ENCODE measurements at regions not wholly inside any gene's neighbourhood (a gene's known extent, or its start where the extent isn't known, plus 50 kb on each side); places are given as distances from the start of the nearest gene placed in this dataset.

GRCh38 chr9:12141422-12141821, 551.8 kb upstream of the TYRP1 start:
- DNase-seq (ENCODE audit: low spot score): no peak

DNA sequence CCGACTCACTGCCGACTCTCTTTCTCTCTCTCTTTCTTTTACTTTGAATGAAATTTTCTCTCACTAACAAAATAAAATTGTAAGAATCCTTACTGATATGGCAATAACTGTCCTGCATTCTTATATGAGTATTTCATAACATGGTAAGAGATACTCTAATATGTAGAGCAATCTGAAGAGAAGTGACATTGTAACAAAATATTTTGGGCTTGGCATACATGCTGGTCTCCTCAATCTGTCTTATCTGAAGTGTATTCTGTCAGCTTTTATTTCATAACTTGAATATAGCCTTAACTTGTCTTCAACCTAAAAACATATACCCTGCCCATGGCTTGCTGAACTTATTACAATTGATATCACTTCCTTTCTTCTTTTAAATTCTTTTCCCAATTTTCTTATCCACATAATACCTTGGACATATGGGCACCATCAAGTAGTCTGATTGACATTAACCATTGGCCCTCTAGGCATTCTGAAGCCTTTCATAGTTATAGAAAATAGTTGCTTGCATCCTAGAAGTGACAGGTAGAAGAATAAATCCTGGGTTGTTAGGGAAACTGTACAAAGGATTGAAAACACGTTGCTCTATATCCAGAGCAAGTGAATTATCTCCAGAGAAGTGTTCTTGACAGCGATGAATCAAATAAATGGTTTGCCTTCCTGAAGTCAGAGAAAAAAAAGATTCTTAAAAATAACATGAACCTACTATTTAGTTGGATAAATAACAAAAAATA, 537.6 kb upstream of the TYRP1 start:
- no peak for DNase-seq (ENCODE audit: low spot score)

DNA sequence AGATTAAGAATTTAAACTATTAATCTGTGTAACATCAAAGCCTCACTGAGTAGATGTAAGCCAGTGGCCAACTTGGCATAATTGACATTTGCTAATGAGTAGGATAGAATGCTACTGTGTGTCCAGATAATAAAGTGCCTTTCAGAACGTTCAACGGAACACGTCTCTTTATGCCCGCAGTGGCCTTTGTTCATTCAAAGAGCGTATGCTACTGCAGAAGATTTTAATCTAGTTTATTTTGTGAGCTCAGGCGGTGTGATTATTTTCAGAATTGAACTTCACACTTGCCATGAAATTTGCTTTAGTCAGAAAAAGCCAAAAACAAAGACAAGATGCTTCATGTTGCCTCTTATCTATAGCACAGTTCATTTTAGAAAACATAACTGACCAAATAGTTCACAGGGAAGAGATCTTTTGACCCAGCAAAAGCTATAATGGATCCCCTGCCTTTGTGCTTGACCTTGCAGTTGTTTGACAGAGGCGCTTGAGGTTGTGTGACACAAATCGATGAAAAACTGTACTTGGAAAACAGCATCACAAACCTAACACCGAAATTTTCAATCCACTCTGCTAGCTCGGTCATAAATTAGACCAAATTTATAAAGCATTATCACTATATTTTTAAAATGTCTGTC, 530.9 kb upstream of the TYRP1 start:
- no peak for DNase-seq (ENCODE audit: low spot score)

- DNase-seq (ENCODE audit: low spot score): no peak
Measured at GRCh38 chr9:12163723-12164458, 529.3 kb upstream of the TYRP1 start.

DNA sequence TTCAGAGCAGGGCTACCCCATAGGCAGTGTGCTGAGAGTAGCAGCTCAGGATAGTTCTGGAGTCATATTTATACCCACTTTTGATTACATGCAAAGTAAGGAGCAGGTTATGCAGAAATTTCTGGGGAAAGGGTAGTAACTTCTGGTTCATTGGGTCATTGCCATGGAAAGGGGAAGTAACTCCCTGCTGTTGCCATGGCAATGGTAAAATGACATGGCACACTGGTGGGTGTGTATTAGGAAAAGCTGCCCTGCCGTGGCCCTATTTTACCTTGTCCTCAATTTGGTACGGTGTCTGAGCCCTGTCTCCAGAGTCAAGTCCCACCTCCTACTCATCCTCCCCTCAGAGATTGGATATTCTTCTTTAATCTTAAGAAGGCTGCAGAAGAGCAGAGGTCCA, 526.7 kb upstream of the TYRP1 start:
- DNase-seq (ENCODE audit: low spot score): no peak

- no peak for DNase-seq (ENCODE audit: low spot score)
Measured at GRCh38 chr9:12170456-12170855, 522.7 kb upstream of the TYRP1 start.

DNA sequence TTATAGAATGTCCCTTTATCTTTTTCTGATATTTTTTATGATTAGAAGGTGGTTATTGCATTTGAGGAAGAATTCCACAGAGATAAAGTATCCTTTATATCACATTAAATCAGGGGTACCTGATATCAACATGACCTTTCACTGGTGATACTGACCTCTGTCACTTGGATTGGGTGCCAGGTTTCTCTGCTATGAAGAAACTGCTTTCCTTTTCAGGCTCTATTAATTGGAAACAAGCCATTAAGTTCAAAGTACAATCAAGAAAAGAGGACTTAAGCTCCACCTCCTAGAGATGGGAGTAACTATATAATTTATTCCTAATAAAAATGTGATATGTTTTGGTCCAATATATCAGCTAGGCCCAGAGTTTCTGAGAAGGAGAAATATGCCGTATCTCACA, 514.6 kb upstream of the TYRP1 start:
- no peak for DNase-seq (ENCODE audit: low spot score)

DNA sequence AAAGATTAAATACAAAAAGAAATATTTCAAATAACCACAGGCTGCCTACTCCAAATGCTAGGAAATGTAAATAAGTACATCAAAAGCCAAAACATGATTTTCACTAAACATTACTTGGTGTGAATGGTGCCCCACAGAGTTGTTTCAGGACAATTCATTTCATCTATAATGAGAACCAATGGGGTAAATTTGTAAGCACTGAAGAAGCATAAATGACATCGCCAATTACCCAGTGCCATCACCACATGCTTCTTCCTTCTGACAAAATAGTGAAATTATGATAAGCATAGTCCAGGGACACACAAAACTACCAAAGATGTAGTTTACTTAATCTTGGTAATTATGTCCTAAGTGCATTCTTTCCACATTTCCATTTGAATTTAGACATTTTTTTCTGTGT, 510.4 kb upstream of the TYRP1 start:
- no peak for DNase-seq (ENCODE audit: low spot score)

- no peak for DNase-seq (ENCODE audit: low spot score)
Measured at GRCh38 chr9:12183321-12183720, 509.9 kb upstream of the TYRP1 start.

- DNase-seq (ENCODE audit: low spot score): no peak
Measured at GRCh38 chr9:12185856-12186255, 507.3 kb upstream of the TYRP1 start.

DNA sequence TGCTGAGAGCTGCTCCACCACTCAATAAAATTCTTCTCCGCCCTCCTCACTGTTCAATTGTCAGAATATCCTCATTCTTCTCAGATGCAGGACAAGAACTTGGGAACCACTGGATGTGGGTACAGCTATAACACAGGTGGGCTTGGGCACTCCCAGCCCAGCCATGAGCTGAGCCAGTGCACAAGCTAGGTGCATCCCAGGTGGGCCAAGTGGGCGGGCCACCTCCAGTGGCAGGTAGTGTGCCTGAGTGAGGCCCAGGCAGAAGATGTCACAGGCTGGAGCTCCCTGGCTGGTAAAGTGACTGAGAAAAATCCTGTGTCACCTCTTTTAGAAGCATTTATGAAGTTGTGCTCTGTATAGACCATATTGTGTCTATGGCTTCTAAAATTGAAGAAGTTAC, 501.6 kb upstream of the TYRP1 start:
- DNase-seq (ENCODE audit: low spot score): no peak

GRCh38 chr9:12194731-12195130, 498.5 kb upstream of the TYRP1 start:
- DNase-seq (ENCODE audit: low spot score): no peak

- DNase-seq (ENCODE audit: low spot score): no peak
Measured at GRCh38 chr9:12195456-12195855, 497.7 kb upstream of the TYRP1 start.

DNA sequence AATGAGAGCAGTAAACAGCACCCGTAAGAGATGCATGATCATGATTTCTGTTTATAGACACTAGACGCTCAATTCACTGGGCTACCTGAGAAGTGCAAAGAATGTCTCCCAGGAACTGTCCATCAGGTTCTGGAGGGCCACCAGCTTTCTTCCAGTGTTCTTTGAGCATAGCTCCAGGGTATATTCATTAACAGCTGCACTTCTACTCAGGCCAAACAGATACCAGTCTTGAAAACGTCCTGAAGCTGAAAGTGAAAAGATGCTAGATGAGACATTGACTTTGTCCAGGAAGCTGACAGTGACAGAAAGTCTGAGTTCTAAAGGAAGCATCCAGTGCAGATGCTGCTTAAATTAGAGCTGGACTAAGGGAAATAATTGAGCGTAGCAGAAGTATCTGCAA, 488.7 kb upstream of the TYRP1 start:
- DNase-seq (ENCODE audit: low spot score): no peak

- DNase-seq (ENCODE audit: low spot score): no peak
Measured at GRCh38 chr9:12212860-12213259, 480.3 kb upstream of the TYRP1 start.

GRCh38 chr9:12221470-12221869, 471.7 kb upstream of the TYRP1 start:
- DNase-seq (ENCODE audit: low spot score): no peak

GRCh38 chr9:12224449-12224848, 468.7 kb upstream of the TYRP1 start:
- no peak for DNase-seq (ENCODE audit: low spot score)

GRCh38 chr9:12230708-12231107, 462.5 kb upstream of the TYRP1 start:
- DNase-seq (ENCODE audit: low spot score): no peak

- DNase-seq (ENCODE audit: low spot score): no peak
Measured at GRCh38 chr9:12231832-12232231, 461.4 kb upstream of the TYRP1 start.

DNA sequence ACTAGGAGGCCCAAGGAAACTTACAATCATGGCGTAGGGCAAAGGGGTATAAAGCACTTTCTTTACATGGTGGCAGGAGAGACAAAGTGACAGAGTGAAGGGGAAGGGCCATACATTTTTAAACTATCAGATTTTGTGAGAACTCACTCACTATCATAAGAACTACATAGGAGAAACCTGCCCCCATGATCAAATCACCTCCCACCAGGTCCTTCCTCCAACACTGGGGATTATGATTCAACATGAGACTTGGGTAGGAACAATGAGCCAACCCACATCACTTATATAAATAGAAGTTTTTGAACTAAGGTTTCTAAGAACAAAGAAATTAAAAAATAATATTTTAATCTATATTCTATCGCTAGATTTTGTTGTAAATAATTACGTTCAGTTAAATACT, 460.3 kb upstream of the TYRP1 start:
- no peak for DNase-seq (ENCODE audit: low spot score)

GRCh38 chr9:12253941-12254340, 439.2 kb upstream of the TYRP1 start:
- no peak for DNase-seq (ENCODE audit: low spot score)

DNA sequence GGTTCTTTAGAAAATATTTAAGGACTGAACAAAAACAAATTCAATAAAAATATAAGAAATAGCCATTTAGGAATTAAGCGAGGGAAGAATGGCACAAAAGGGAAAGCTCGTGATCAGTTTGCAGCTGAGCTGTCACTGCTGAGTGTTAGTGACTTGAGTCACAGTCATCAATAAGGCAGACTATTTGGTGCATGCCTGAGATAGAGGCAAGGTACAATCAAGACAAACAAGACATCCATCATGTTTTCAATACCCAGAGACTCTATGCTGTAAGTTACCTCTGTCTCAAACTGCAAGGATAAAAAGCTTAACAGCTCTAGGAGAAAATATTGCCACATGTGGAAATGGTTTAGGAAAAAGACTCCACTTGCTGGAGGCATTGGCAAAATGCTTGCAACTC, 426.4 kb upstream of the TYRP1 start:
- DNase-seq (ENCODE audit: low spot score): no peak

GRCh38 chr9:12271421-12271891, 421.7 kb upstream of the TYRP1 start:
- no peak for DNase-seq (ENCODE audit: low spot score)
